SK-N-MC (cell line): ENCODE measurements at regions not wholly inside any gene's neighbourhood (a gene's known extent, or its start where the extent isn't known, plus 50 kb on each side); places are given as distances from the start of the nearest gene placed in this dataset.

Experiments
- DNase-seq: peaks from one replicate; pipeline ENCODE4 v3.0.0-alpha.2; 2011; ENCODE audit warnings: low read depth, low spot score
- H3K27ac ChIP-seq: fragments of 200-600 bp; sonication (generic); 2 replicates; pipeline ENCODE4 v1.5.1; 2016; ENCODE audit warnings: mixed run types
- H3K36me3 ChIP-seq: fragments of 200-600 bp; sonication (generic); 2 replicates; pipeline ENCODE4 v1.6.1; 2017; ENCODE audit warnings: antibody characterized with exemption, low read length, mixed read lengths; ENCODE audit not compliant: insufficient read depth
- H3K4me3 ChIP-seq: fragments of 200-600 bp; sonication (generic); 2 replicates; pipeline ENCODE4 v1.5.1; 2016
- H3K9ac ChIP-seq: fragments of 200-600 bp; sonication (generic); 2 replicates; pipeline ENCODE4 v1.8.0; 2017; ENCODE audit warnings: mixed run types, mixed read lengths; ENCODE audit not compliant: insufficient read length
- H3K9me3 ChIP-seq: fragments of 200-600 bp; sonication (generic); 2 replicates; pipeline ENCODE4 v1.6.1; 2017; ENCODE audit warnings: low read depth, mild to moderate bottlenecking, antibody characterized with exemption, low read length, moderate library complexity, mixed read lengths
- EZH2 ChIP-seq: fragments of 200-600 bp; sonication (generic); IDR thresholded peaks from one replicate; pipeline ENCODE4 v1.6.1; 2017; ENCODE audit warnings: antibody characterized with exemption
- FOXP2 ChIP-seq: optimal IDR thresholded peaks from 2 replicates; pipeline ENCODE3; 2011; ENCODE audit warnings: mild to moderate bottlenecking, moderate library complexity; ENCODE audit not compliant: insufficient read depth; ENCODE audit errors: extremely low read length, control extremely low read depth
- POLR2AphosphoS5 ChIP-seq: IDR thresholded peaks from 2 replicates; pipeline ENCODE4 v1.6.1; 2012; ENCODE audit warnings: mild to moderate bottlenecking, low read depth, low read length, borderline replicate concordance

GRCh38 chr6:67606906-67607828, 1027.9 kb upstream of the ADGRB3 start:
- Histone ChIP-seq H3K27ac (peak overlapping the region; percentile 80), H3K4me3 (peak overlapping the region; percentile 20; the same call in 1 of the 2 replicates), H3K9ac (no peak overlapping the region), H3K9me3 (no peaks in the 10 kb centered on the region), H3K36me3 (no peaks in the 10 kb centered on the region)
- no peak for DNase-seq
- no peak for TF ChIP-seq FOXP2
- no peak for TF ChIP-seq POLR2AphosphoS5
- no peak for TF ChIP-seq EZH2

DNA sequence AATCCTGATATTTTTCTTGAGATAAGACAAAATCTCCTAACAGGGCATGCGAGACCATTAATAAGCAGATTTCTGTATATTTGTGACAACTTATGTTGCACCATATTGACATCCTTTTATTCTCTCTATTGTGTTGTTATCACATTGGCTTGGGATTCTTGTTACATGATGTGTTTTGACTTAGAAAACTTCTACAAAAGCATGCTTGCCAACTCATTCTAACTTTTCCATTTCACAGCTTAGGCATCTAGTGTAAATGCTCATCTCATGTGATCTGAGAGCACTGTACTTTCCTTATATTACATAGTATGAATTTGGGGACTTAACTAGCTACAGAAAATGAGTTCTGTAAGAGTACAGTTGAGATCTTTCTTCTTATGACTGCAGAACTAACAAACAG, 1040.7 kb upstream of the ADGRB3 start:
- Histone ChIP-seq H3K27ac (no peak overlapping the region), H3K9me3 (no peaks in the 10 kb centered on the region), H3K4me3 (no peak overlapping the region), H3K9ac (no peak overlapping the region), H3K36me3 (no peaks in the 10 kb centered on the region)
- TF ChIP-seq EZH2, result no peak
- TF ChIP-seq FOXP2, result no peak
- TF ChIP-seq POLR2AphosphoS5, result no peak
- no peak for DNase-seq

DNA sequence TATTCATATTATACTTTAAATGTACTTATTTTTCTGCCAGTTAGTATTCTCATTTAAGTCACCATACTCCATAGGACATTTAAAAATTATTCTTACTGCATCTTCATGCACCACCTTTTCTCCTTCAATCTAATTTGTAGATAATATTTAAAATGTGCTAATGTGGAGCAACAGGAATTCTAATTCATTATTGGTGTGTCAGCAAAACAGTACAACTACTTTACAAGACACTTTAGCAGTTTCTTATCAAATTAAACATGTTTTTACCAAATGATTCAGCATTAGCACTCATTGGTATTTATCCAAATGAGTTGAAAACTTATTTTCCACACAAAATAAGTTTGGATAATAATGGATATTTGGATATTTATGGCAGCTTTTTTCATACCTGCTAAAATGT, 1041.8 kb upstream of the ADGRB3 start:
- Histone ChIP-seq H3K36me3 (no peaks in the 10 kb centered on the region), H3K9ac (no peak overlapping the region), H3K4me3 (no peak overlapping the region), H3K27ac (no peak overlapping the region), H3K9me3 (0 out of 2 replicates have a peak, but pooled peaks cover 2% of the 10 kb centered on the region)
- TF ChIP-seq FOXP2 (no peak), POLR2AphosphoS5 (no peak), EZH2 (no peak)
- no peak for DNase-seq

- 0 out of 2 replicates have a peak, but pooled peaks cover 3% of the 10 kb centered on the region for H3K9me3 ChIP-seq
- no peak overlapping the region for H3K27ac ChIP-seq
- H3K9ac ChIP-seq, result no peak overlapping the region
- DNase-seq, result no peak
- no peak overlapping the region for H3K4me3 ChIP-seq
- no peak for TF ChIP-seq EZH2
- no peak for TF ChIP-seq FOXP2
- TF ChIP-seq POLR2AphosphoS5, result no peak
- H3K36me3 ChIP-seq, result no peaks in the 10 kb centered on the region
These were observed 1043.2 kb upstream of the ADGRB3 start for GRCh38 chr6:67591910-67592309.

DNA sequence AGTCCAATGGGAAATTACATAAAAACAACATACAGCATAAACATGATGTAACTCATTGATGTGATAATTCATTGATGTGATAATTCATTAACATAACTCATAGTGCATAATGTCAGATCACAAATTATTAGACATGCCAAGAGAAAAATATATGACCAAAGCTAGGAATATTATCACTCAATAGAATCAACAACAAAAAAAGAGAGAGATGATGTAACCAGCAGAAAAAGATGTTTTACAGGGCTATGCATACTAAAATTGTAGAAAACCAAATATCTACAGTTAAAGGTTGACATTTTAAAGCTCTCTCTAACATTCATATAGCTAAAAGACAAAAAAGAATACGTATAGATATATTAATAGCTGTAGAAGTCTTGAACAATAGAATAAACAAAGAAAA, 1067.2 kb upstream of the ADGRB3 start:
- TF ChIP-seq POLR2AphosphoS5 (no peak), FOXP2 (no peak), EZH2 (no peak)
- Histone ChIP-seq H3K36me3 (no peaks in the 10 kb centered on the region), H3K4me3 (no peak overlapping the region)

DNA sequence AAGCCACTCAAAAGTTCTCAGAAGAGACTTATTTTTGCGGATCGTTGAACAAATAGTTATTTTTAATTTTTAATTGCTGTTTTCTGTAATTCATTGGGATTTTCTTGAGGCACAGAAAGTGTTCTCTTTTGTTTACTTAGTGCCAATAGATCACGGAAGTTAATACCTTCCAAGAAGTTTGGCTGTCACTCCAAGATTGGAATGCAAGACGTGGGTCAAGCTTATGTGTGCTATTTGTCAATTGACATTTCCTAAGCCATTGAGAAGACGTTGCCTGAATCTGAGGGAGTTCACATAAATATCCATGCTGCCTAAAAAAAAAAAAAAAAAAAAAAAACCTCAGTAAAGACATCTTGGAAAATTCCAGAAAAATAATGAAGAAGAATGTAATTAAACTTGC, 1071.4 kb upstream of the ADGRB3 start:
- H3K9ac ChIP-seq, result no peak overlapping the region
- H3K36me3 ChIP-seq, result no peaks in the 10 kb centered on the region
- no peak overlapping the region for H3K27ac ChIP-seq
- TF ChIP-seq EZH2 (no peak), FOXP2 (no peak), POLR2AphosphoS5 (no peak)
- no peak overlapping the region for H3K4me3 ChIP-seq
- DNase-seq, result no peak
- no peaks in the 10 kb centered on the region for H3K9me3 ChIP-seq

More for the DNA sequence above, 1067.2 kb upstream of the ADGRB3 start:
- H3K9ac ChIP-seq, result no peak overlapping the region
- H3K27ac ChIP-seq, result no peak overlapping the region
- no peak for DNase-seq
- no peaks in the 10 kb centered on the region for H3K9me3 ChIP-seq

- Histone ChIP-seq H3K27ac (no peak overlapping the region), H3K4me3 (no peak overlapping the region), H3K9ac (no peak overlapping the region), H3K9me3 (no peaks in the 10 kb centered on the region), H3K36me3 (no peaks in the 10 kb centered on the region)
- TF ChIP-seq POLR2AphosphoS5, result no peak
- no peak for TF ChIP-seq EZH2
- no peak for TF ChIP-seq FOXP2
- no peak for DNase-seq
These were observed 1075.0 kb upstream of the ADGRB3 start for GRCh38 chr6:67560068-67560467.

- Histone ChIP-seq H3K36me3 (no peaks in the 10 kb centered on the region), H3K27ac (no peak overlapping the region), H3K9me3 (no peaks in the 10 kb centered on the region), H3K9ac (no peak overlapping the region), H3K4me3 (no peak overlapping the region)
- TF ChIP-seq POLR2AphosphoS5 (no peak), FOXP2 (no peak), EZH2 (no peak)
- DNase-seq, result no peak
These were observed 1076.1 kb upstream of the ADGRB3 start for GRCh38 chr6:67558985-67559384.
